HCT116 (cell line): ENCODE measurements at regions not wholly inside any gene's neighbourhood (a gene's known extent, or its start where the extent isn't known, plus 50 kb on each side); places are given as distances from the start of the nearest gene placed in this dataset.

Experiments
- ATAC-seq: fragments of 200-7000 bp; cut with Tn5 transposase; 2 replicates; pipeline ENCODE4 v1.9.1; 2020; ENCODE audit warnings: mild to moderate bottlenecking, moderate library complexity
- BruUV-seq: library from RNA; stranded (reverse); fragments of 400-500 nt; replicated peaks from 2 replicates; lab custom pipeline; 2021; lab: Mats Ljungman, UMichigan
- CTCF ChIA-PET: fragments of 300-600 bp; sonication (Branson Sonifier 250); formaldehyde crosslinking; loops from one replicate; lab custom pipeline; 2021; ENCODE audit warnings: antibody characterized with exemption; lab: Charles Lee
- POLR2A ChIA-PET: fragments of 300-600, 350-600 bp; sonication (Branson Sonifier 250); formaldehyde crosslinking; loops from one replicate; lab custom pipeline; 2021; ENCODE audit warnings: antibody characterized with exemption; lab: Charles Lee
- RAD21 ChIA-PET, 2 experiments: fragments of 300-600 bp; sonication (Branson Sonifier 250); formaldehyde crosslinking; loops; one replicate each; lab custom pipeline; 2023; ENCODE audit warnings: low total read pairs in 2 of 2; ENCODE audit not compliant: uncharacterized antibody in 2 of 2, unreplicated experiment in 2 of 2, low non-redundant PET in 1 of 2; lab: Charles Lee
- DNase-seq: peaks from one replicate; pipeline ENCODE4 v3.0.0-alpha.2; 2010; ENCODE audit warnings: low read depth, low spot score
- H2AFZ ChIP-seq: fragments of 200-600 bp; shearing (Covaris generic), sonication (generic); 2 replicates; pipeline ENCODE4 v1.6.1; 2017; ENCODE audit warnings: low read depth, mixed run types, mixed read lengths, antibody characterized with exemption, low read length; ENCODE audit not compliant: poor library complexity, severe bottlenecking
- H3K27ac ChIP-seq: 2 replicates; pipeline ENCODE4 v1.5.1; 2012; ENCODE audit warnings: low read depth, low read length
- H3K27me3 ChIP-seq: fragments of 200-600 bp; sonication (generic); 2 replicates; pipeline ENCODE4 v1.6.1; 2016; ENCODE audit warnings: mixed run types, low read length, mixed read lengths; ENCODE audit not compliant: insufficient read depth
- H3K36me3 ChIP-seq, 2 experiments: fragments of 200-500 bp in 1 of 2; fragments of 200-600 bp in 1 of 2; sonication (Bioruptor generic) in 1 of 2; sonication (generic) in 1 of 2; 2 replicates each; pipeline versions ENCODE4 v1.5.1 to v1.6.1; 2014 to 2016; ENCODE audit warnings: low read length in 2 of 2, inconsistent platforms in 1 of 2, mixed read lengths in 1 of 2, mixed run types in 1 of 2; ENCODE audit not compliant: insufficient read depth in 2 of 2, control insufficient read depth in 1 of 2
- H3K4me1 ChIP-seq, 2 experiments: fragments of 200-600 bp in 1 of 2; sonication (generic) in 1 of 2; 2 replicates each; pipeline versions ENCODE4 v1.5.1 to v1.6.1; 2012 to 2017; ENCODE audit warnings: low read length in 2 of 2, inconsistent platforms in 1 of 2, mild to moderate bottlenecking in 1 of 2, mixed read lengths in 1 of 2, mixed run types in 1 of 2, moderate library complexity in 1 of 2; ENCODE audit not compliant: insufficient read depth in 2 of 2, control insufficient read depth in 1 of 2
- H3K4me2 ChIP-seq: fragments of 200-600 bp; sonication (generic); 2 replicates; pipeline ENCODE4 v1.6.1; 2017; ENCODE audit warnings: mixed run types, low read length, mixed read lengths
- H3K4me3 ChIP-seq, 2 experiments: fragments of 200-600 bp in 1 of 2; sonication (generic) in 1 of 2; replicated peaks in 1 of 2; 2 replicates each; pipeline ENCODE4 v1.5.1; 2011 to 2016; ENCODE audit warnings: low read length in 2 of 2, control low read depth in 1 of 2, low read depth in 1 of 2, mild to moderate bottlenecking in 1 of 2, mixed read lengths in 1 of 2, mixed run types in 1 of 2
- H3K79me2 ChIP-seq: fragments of 200-600 bp; sonication (generic); 2 replicates; pipeline ENCODE4 v1.6.1; 2017; ENCODE audit warnings: mild to moderate bottlenecking, mixed run types, low read length, moderate library complexity, mixed read lengths; ENCODE audit not compliant: insufficient read depth
- H3K9ac ChIP-seq: fragments of 200-600 bp; sonication (generic); 2 replicates; pipeline ENCODE4 v1.6.1; 2016; ENCODE audit warnings: low read length, mixed read lengths
- H3K9me2 ChIP-seq: fragments of 200-600 bp; sonication (generic), shearing (Covaris generic); 2 replicates; pipeline ENCODE4 v1.6.1; 2017; ENCODE audit warnings: mixed run types, mild to moderate bottlenecking, moderate library complexity; ENCODE audit not compliant: insufficient read depth
- H3K9me3 ChIP-seq, 2 experiments: fragments of 200-500 bp in 1 of 2; fragments of 200-600 bp in 1 of 2; sonication (Bioruptor generic) in 1 of 2; sonication (generic) in 1 of 2; 2 replicates each; pipeline ENCODE4 v1.6.1; 2014 to 2017; ENCODE audit warnings: low read length in 2 of 2, mixed read lengths in 2 of 2, inconsistent platforms in 1 of 2, low read depth in 1 of 2, mild to moderate bottlenecking in 1 of 2, mixed run types in 1 of 2, moderate library complexity in 1 of 2; ENCODE audit not compliant: control insufficient read depth in 1 of 2, insufficient read depth in 1 of 2
- H4K20me1 ChIP-seq: fragments of 200-600 bp; sonication (generic), shearing (Covaris generic); 2 replicates; pipeline ENCODE4 v1.6.1; 2017; ENCODE audit warnings: mixed run types, mild to moderate bottlenecking, moderate library complexity; ENCODE audit not compliant: insufficient read depth
- CBX3 ChIP-seq: IDR thresholded peaks from 2 replicates; pipeline ENCODE4 v1.6.1; 2012; ENCODE audit warnings: low read depth
- CEBPB ChIP-seq: IDR thresholded peaks from 2 replicates; pipeline ENCODE4 v1.6.1; 2012; ENCODE audit warnings: low read depth
- FOSL1 ChIP-seq: IDR thresholded peaks from 2 replicates; pipeline ENCODE4 v1.6.1; 2012; ENCODE audit warnings: low read depth
- POLR2A ChIP-seq: IDR thresholded peaks from 2 replicates; pipeline ENCODE4 v1.7.0; 2011; ENCODE audit warnings: borderline replicate concordance; ENCODE audit not compliant: insufficient read depth, insufficient read length; ENCODE audit errors: extremely low read depth
- POLR2AphosphoS5 ChIP-seq: IDR thresholded peaks from 2 replicates; pipeline ENCODE4 v1.6.1; 2011; ENCODE audit warnings: mild to moderate bottlenecking, low read depth, low read length, moderate library complexity
- RAD21 ChIP-seq: IDR thresholded peaks from 2 replicates; pipeline ENCODE4 v1.6.1; 2012; ENCODE audit warnings: low read depth, mild to moderate bottlenecking
- SIN3A ChIP-seq: IDR thresholded peaks from 2 replicates; pipeline ENCODE4 v1.6.1; 2012; ENCODE audit warnings: low read depth
- SRF ChIP-seq: IDR thresholded peaks from 2 replicates; pipeline ENCODE4 v1.6.1; 2012; ENCODE audit warnings: low read depth
- TCF7L2 ChIP-seq: IDR thresholded peaks from 2 replicates; pipeline ENCODE4 v1.7.0; 2011; ENCODE audit warnings: borderline replicate concordance, inconsistent platforms; ENCODE audit not compliant: insufficient read depth, insufficient read length; ENCODE audit errors: extremely low read depth
- YY1 ChIP-seq: IDR thresholded peaks from 2 replicates; pipeline ENCODE4 v1.6.1; 2011; ENCODE audit warnings: low read length, low read depth, moderate library complexity, mild to moderate bottlenecking; ENCODE audit not compliant: insufficient replicate concordance; ENCODE audit errors: extremely low read depth
- ZNF274 ChIP-seq: fragments of 200-500 bp; sonication (Bioruptor generic); IDR thresholded peaks from 2 replicates; pipeline ENCODE4 v1.6.1; 2014; ENCODE audit warnings: mild to moderate bottlenecking, low read depth, low read length, inconsistent platforms
- intact Hi-C: fragments of 100-400 bp; cut with micrococcal nuclease; formaldehyde crosslinking; loops from 2 replicates; pipeline ENCODE4 v1.10.0; 2022
- TF ChIP-seq, protein P1 (sequence below): IDR thresholded peaks from 2 replicates; pipeline ENCODE4 v1.6.1; 2012
- TF ChIP-seq, protein P2 (sequence below): IDR thresholded peaks from 2 replicates; pipeline ENCODE4 v1.6.1; 2012
- TF ChIP-seq, protein P3 (sequence below), 3 experiments: fragments of 200-600 bp in 1 of 3; sonication (generic) in 1 of 3; IDR thresholded peaks in 2 of 3; conservative IDR thresholded peaks in 1 of 3; 2 replicates each; pipeline ENCODE4 v1.5.1; 2012 to 2017; ENCODE audit warnings: low read depth in 2 of 3, low read length in 2 of 3, antibody characterized with exemption in 1 of 3, borderline replicate concordance in 1 of 3, control low read depth in 1 of 3, mild to moderate bottlenecking in 1 of 3, mixed read lengths in 1 of 3, mixed run types in 1 of 3, moderate library complexity in 1 of 3; ENCODE audit not compliant: insufficient read depth in 1 of 3
- TF ChIP-seq, protein P4 (sequence below): IDR thresholded peaks from 2 replicates; pipeline ENCODE4 v1.6.1; 2011; ENCODE audit warnings: mild to moderate bottlenecking, low read length, moderate library complexity; ENCODE audit not compliant: insufficient replicate concordance; ENCODE audit errors: extremely low read depth

DNA sequence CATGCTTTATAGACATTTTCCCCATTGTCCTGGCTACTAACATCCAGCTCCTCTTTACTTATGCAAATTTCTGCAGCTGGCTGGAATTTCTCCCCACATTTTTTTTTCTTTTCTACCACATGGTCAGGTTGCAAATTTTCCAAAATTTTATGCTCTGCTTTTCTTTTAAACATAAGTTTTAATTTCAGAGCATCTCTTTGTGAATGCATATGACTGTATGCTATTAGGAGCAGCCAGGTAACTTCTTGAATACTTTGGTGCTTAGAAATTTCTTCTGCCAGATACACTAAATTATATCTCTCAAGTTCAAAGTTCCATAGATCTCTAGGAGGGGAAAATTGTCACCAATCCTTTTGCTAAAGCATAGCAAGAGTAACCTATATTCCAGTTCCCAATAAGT, 365.9 kb downstream of the LRFN5 start:
- Histone ChIP-seq H3K4me2 (no peak overlapping the region), H3K9me3 (peaks cover 0 to 4% of the 10 kb centered on the region in 2 experiments; a peak in 2 of 4 replicates), H3K4me1 (no peaks in the 10 kb centered on the region), H3K27me3 (no peaks in the 10 kb centered on the region), H3K79me2 (no peaks in the 10 kb centered on the region), H3K4me3 (no peak overlapping the region), H3K9ac (no peak overlapping the region), H2AFZ (no peak overlapping the region), H4K20me1 (no peaks in the 10 kb centered on the region), H3K36me3 (no peaks in the 10 kb centered on the region), H3K27ac (no peak overlapping the region), H3K9me2 (no peaks in the 10 kb centered on the region)
- intact Hi-C loops = no loop called here
- TF ChIP-seq POLR2AphosphoS5 (no peak), CBX3 (no peak), SRF (no peak), TCF7L2 (no peak), ZNF274 (no peak), CEBPB (no peak), FOSL1 (no peak), SIN3A (no peak)
- TF ChIP-seq, protein P1, sequence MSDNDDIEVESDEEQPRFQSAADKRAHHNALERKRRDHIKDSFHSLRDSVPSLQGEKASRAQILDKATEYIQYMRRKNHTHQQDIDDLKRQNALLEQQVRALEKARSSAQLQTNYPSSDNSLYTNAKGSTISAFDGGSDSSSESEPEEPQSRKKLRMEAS = no peak
- TF ChIP-seq, protein P2, sequence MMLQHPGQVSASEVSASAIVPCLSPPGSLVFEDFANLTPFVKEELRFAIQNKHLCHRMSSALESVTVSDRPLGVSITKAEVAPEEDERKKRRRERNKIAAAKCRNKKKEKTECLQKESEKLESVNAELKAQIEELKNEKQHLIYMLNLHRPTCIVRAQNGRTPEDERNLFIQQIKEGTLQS = no peak
- RAD21 ChIA-PET = no interaction called here
- ATAC-seq = no peak
- CTCF ChIA-PET = no interaction called here
- BruUV-seq = no TSS peak
- POLR2A ChIA-PET = no interaction called here
- no peak for DNase-seq

DNA sequence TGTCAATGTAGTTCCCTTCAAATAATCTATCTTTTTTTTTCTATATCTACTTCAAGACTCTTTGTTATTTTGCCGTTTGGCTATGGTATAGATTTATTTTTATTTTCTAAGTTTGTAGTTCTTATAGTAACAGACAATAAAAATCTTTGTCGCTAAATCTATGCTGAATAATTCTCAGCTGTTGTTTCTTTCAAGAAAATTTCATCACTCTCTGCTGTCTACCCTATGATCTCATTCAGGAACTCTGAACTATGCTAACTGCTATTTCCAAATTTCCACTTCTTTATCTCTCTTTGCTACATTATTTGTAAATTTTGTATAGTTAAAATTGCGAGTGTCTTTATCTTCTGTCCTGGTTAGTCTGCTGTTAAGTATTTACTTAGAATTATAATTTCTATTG, 353.6 kb downstream of the LRFN5 start:
- DNase-seq = no peak
- ATAC-seq = no peak
- no TSS peak for BruUV-seq
- H3K79me2 ChIP-seq = no peaks in the 10 kb centered on the region
- no peak overlapping the region for H2AFZ ChIP-seq
- POLR2A ChIA-PET = no interaction called here
- no peak overlapping the region for H3K9ac ChIP-seq
- intact Hi-C loops = no loop called here
- H3K4me2 ChIP-seq = no peak overlapping the region
- H3K9me3 ChIP-seq = no peaks in the 10 kb centered on the region
- H3K9me2 ChIP-seq = no peaks in the 10 kb centered on the region
- no peak overlapping the region for H3K4me3 ChIP-seq
- no peaks in the 10 kb centered on the region for H3K36me3 ChIP-seq
- H3K4me1 ChIP-seq = no peaks in the 10 kb centered on the region
- CTCF ChIA-PET = no interaction called here
- H3K27ac ChIP-seq = no peak overlapping the region
- RAD21 ChIA-PET = no interaction called here
- no peaks in the 10 kb centered on the region for H3K27me3 ChIP-seq
- H4K20me1 ChIP-seq = no peaks in the 10 kb centered on the region
- TF ChIP-seq FOSL1 = no peak
- TF ChIP-seq YY1 = no peak
- no peak for TF ChIP-seq SIN3A
- TF ChIP-seq POLR2A = no peak
- TF ChIP-seq POLR2AphosphoS5 = no peak
- TF ChIP-seq, protein P3, sequence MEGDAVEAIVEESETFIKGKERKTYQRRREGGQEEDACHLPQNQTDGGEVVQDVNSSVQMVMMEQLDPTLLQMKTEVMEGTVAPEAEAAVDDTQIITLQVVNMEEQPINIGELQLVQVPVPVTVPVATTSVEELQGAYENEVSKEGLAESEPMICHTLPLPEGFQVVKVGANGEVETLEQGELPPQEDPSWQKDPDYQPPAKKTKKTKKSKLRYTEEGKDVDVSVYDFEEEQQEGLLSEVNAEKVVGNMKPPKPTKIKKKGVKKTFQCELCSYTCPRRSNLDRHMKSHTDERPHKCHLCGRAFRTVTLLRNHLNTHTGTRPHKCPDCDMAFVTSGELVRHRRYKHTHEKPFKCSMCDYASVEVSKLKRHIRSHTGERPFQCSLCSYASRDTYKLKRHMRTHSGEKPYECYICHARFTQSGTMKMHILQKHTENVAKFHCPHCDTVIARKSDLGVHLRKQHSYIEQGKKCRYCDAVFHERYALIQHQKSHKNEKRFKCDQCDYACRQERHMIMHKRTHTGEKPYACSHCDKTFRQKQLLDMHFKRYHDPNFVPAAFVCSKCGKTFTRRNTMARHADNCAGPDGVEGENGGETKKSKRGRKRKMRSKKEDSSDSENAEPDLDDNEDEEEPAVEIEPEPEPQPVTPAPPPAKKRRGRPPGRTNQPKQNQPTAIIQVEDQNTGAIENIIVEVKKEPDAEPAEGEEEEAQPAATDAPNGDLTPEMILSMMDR (IDR thresholded peaks at IDR 0.05 in 2 of 3, conservative IDR thresholded peaks at IDR 0.05 in 1 of 3; ENCODE audit: borderline replicate concordance in 1 of 3, insufficient read depth in 1 of 3, low read depth in 2 of 3, low read length in 2 of 3) = no peak
- TF ChIP-seq TCF7L2 = no peak
- TF ChIP-seq, protein P4, sequence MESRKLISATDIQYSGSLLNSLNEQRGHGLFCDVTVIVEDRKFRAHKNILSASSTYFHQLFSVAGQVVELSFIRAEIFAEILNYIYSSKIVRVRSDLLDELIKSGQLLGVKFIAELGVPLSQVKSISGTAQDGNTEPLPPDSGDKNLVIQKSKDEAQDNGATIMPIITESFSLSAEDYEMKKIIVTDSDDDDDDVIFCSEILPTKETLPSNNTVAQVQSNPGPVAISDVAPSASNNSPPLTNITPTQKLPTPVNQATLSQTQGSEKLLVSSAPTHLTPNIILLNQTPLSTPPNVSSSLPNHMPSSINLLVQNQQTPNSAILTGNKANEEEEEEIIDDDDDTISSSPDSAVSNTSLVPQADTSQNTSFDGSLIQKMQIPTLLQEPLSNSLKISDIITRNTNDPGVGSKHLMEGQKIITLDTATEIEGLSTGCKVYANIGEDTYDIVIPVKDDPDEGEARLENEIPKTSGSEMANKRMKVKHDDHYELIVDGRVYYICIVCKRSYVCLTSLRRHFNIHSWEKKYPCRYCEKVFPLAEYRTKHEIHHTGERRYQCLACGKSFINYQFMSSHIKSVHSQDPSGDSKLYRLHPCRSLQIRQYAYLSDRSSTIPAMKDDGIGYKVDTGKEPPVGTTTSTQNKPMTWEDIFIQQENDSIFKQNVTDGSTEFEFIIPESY = no peak
- TF ChIP-seq ZNF274 = no peak
- TF ChIP-seq, protein P2 = no peak
- no peak for TF ChIP-seq CEBPB
- no peak for TF ChIP-seq RAD21
